Endometrium (tissue), 2 donors: ENCODE measurements at regions not wholly inside any gene's neighbourhood (a gene's known extent, or its start where the extent isn't known, plus 50 kb on each side); places are given as distances from the start of the nearest gene placed in this dataset.

Source experiments
- FAIRE-seq: peaks from 2 replicates; lab custom pipeline; 2012; peaks lifted over from hg19 to GRCh38; lab: Jason Lieb, UNC
- donor health status: control.
- donor health status: control.

- no peak for FAIRE-seq
Observed at GRCh38 chr12:115355301-115355700, 671.3 kb upstream of the TBX3 start.

GRCh38 chr12:115354007-115354890 lies 670.3 kb upstream of the TBX3 start:
- peak; percentile 4 for FAIRE-seq

GRCh38 chr12:115353467-115353866 lies 669.5 kb upstream of the TBX3 start:
- no peak for FAIRE-seq

GRCh38 chr12:115351514-115352077 lies 667.6 kb upstream of the TBX3 start:
- peak; percentile 55 for FAIRE-seq

- FAIRE-seq, result no peak
Observed at GRCh38 chr12:115349711-115350110, 665.7 kb upstream of the TBX3 start.

- FAIRE-seq, result no peak
Observed at GRCh38 chr12:115348301-115348700, 664.3 kb upstream of the TBX3 start.

GRCh38 chr12:115343601-115344000 lies 659.6 kb upstream of the TBX3 start:
- no peak for FAIRE-seq

GRCh38 chr12:115343008-115343407 lies 659.0 kb upstream of the TBX3 start:
- no peak for FAIRE-seq

GRCh38 chr12:115341442-115341841 lies 657.5 kb upstream of the TBX3 start:
- FAIRE-seq, result no peak

- no peak for FAIRE-seq
Observed at GRCh38 chr12:115338566-115339294, 654.8 kb upstream of the TBX3 start.

- no peak for FAIRE-seq
Observed at GRCh38 chr12:115337693-115338543, 653.9 kb upstream of the TBX3 start.

GRCh38 chr12:115336506-115336905 lies 652.5 kb upstream of the TBX3 start:
- FAIRE-seq, result no peak

GRCh38 chr12:115335594-115335993 lies 651.6 kb upstream of the TBX3 start:
- FAIRE-seq, result no peak

GRCh38 chr12:115335048-115335447 lies 651.1 kb upstream of the TBX3 start:
- no peak for FAIRE-seq

- no peak for FAIRE-seq
Observed at GRCh38 chr12:115332945-115333344, 649.0 kb upstream of the TBX3 start.

- FAIRE-seq, result no peak
Observed at GRCh38 chr12:115325858-115326257, 641.9 kb upstream of the TBX3 start.

- peak; percentile 15 for FAIRE-seq
Observed at GRCh38 chr12:115324949-115325593, 641.1 kb upstream of the TBX3 start.

GRCh38 chr12:115323223-115323905 lies 639.4 kb upstream of the TBX3 start:
- no peak for FAIRE-seq

GRCh38 chr12:115322275-115322674 lies 638.3 kb upstream of the TBX3 start:
- no peak for FAIRE-seq

- FAIRE-seq, result no peak
Observed at GRCh38 chr12:115320967-115321366, 637.0 kb upstream of the TBX3 start.

GRCh38 chr12:115320451-115320850 lies 636.5 kb upstream of the TBX3 start:
- FAIRE-seq, result no peak
